ENCODE measurements at regions not wholly inside any gene's neighbourhood (a gene's known extent, or its start where the extent isn't known, plus 50 kb on each side); places are given as distances from the start of the nearest gene placed in this dataset.

DNA sequence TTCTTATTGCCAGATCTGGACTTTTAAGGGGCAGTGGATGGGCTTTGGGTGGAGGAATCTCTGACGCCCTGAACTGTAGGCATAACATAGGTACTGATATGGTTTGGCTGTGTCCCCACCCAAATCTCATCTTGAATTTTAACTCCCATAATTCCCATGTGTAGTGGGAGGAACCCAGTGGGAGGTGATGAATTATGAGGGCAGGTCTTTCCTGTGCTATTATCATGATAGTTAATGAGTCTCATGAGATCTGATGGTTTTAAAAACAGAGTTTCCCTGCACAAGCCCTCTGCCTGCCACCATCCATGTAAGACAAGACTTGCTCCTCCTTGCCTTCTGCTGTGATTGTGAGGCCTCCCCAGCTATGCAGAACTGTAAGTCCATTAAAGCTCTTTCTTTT, 160.0 kb upstream of the CRY1 start:
- TF ChIP-seq EGR1 (IDR thresholded peaks at IDR 0.05) (no peak), CREB1 (IDR thresholded peaks at IDR 0.05; ENCODE audit: low read depth) (no peak), TEAD4 (IDR thresholded peaks at IDR 0.05) (no peak), EP300 (IDR thresholded peaks at IDR 0.05; ENCODE audit: borderline replicate concordance) (no peak), FOXM1 (IDR thresholded peaks at IDR 0.05; ENCODE audit: borderline replicate concordance, low read depth) (no peak), ZBTB7A (IDR thresholded peaks at IDR 0.05; ENCODE audit: low read depth) (no peak), NFIC (IDR thresholded peaks at IDR 0.05) (no peak), YY1 (IDR thresholded peaks at IDR 0.05; ENCODE audit: low read depth) (no peak), TCF12 (IDR thresholded peaks at IDR 0.05; ENCODE audit: low read depth) (no peak), CEBPB (IDR thresholded peaks at IDR 0.05) (no peak)
- TF ChIP-seq, protein P1, sequence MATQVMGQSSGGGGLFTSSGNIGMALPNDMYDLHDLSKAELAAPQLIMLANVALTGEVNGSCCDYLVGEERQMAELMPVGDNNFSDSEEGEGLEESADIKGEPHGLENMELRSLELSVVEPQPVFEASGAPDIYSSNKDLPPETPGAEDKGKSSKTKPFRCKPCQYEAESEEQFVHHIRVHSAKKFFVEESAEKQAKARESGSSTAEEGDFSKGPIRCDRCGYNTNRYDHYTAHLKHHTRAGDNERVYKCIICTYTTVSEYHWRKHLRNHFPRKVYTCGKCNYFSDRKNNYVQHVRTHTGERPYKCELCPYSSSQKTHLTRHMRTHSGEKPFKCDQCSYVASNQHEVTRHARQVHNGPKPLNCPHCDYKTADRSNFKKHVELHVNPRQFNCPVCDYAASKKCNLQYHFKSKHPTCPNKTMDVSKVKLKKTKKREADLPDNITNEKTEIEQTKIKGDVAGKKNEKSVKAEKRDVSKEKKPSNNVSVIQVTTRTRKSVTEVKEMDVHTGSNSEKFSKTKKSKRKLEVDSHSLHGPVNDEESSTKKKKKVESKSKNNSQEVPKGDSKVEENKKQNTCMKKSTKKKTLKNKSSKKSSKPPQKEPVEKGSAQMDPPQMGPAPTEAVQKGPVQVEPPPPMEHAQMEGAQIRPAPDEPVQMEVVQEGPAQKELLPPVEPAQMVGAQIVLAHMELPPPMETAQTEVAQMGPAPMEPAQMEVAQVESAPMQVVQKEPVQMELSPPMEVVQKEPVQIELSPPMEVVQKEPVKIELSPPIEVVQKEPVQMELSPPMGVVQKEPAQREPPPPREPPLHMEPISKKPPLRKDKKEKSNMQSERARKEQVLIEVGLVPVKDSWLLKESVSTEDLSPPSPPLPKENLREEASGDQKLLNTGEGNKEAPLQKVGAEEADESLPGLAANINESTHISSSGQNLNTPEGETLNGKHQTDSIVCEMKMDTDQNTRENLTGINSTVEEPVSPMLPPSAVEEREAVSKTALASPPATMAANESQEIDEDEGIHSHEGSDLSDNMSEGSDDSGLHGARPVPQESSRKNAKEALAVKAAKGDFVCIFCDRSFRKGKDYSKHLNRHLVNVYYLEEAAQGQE (IDR thresholded peaks at IDR 0.05; ENCODE audit: low read depth): no peak
- TF ChIP-seq, protein P2, sequence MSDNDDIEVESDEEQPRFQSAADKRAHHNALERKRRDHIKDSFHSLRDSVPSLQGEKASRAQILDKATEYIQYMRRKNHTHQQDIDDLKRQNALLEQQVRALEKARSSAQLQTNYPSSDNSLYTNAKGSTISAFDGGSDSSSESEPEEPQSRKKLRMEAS (IDR thresholded peaks at IDR 0.05): no peak

DNA sequence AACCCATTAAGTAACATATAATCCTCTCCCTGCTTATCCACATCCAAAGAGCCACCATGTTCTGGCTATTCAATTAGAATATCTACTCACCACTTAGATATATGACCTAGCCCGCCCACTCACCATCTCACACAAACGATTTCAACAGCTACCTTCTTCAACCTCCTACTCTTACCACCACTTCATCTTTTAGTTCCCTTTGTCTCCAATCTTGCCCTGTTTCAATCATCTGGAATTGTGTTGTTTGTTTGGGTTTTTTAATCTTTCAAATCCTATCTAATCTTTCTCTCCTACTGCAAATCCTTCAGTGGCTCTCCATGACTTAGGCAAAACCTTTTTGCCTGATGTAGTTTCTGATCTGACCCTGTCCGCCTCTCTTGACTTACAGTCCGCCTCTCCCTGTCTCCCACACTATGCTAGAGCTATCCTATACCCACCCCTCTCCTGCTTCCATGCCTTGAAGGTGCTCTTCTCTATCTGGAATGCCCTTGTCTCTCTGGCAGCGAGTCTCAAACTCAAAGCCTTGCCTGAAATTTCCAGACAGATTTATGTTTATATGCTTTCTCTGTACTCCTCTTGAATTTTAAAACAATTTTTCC, 161.0 kb upstream of the CRY1 start:
- TF ChIP-seq ZBTB7A (IDR thresholded peaks at IDR 0.05; ENCODE audit: low read depth): no peak

DNA sequence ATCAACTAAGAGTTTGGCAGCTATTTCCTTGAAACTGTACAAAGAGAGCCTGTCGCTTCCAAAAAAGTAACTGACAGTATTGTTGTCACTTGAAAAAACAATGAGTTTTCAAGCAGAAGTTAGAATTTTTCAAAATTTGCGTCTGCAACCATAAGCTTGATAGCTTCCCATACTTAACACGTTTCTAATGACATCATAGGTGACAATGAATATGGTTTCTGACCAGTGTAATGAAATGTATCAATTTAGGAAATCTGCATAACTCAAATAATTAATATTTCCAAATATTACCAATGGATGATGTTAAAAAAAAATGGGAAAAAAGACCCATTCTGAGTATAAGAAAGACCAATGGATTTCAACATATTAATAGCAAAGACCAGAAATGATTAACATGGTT, 165.4 kb upstream of the CRY1 start:
- TF ChIP-seq FOXM1 (IDR thresholded peaks at IDR 0.05; ENCODE audit: borderline replicate concordance, low read depth): no peak

DNA sequence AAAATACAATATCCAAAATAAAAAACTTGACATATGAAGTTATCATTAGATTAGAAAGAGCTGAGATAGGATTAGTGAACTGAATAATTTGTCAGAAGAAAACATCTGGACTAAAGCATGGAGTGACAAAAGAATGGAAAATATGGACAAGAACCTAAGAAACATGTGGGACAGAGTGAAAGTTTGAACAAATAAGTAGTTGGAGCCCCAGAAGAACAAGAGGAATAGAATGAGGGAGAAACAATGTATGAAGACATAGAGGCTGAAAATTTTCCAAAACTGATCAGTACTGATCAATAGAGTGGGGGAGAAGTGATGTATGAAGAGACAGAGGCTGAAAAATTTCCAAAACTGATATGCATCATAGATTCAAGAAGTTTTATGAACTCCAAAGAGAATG, 170.6 kb upstream of the CRY1 start:
- TF ChIP-seq, protein P2 (IDR thresholded peaks at IDR 0.05): no peak
- TF ChIP-seq CREB1 (IDR thresholded peaks at IDR 0.05; ENCODE audit: low read depth) (no peak), TAF1 (IDR thresholded peaks at IDR 0.05; ENCODE audit: low read depth) (no peak), NFIC (IDR thresholded peaks at IDR 0.05) (no peak), TEAD4 (IDR thresholded peaks at IDR 0.05) (no peak), TCF12 (IDR thresholded peaks at IDR 0.05; ENCODE audit: low read depth) (no peak), CEBPB (IDR thresholded peaks at IDR 0.05) (no peak)

DNA sequence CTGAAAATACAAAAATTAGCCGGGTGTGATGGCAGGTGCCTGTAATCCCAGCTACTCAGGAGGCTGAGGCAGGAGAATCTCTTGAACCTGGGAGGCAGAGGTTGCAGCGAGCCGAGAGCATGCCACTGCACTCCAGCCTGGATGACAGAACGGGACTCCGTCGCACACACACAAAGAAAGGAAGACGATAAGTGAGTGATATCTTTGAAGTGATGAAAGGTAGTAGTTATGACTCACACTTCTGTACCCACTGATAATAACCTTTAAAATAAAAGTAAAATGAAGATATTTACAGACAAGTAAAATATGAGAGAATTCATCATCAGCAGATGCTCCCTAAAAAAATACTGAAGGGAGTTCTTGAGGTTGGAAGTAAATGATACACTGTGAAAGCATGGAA, 171.3 kb upstream of the CRY1 start:
- TF ChIP-seq CREB1 (IDR thresholded peaks at IDR 0.05; ENCODE audit: low read depth) (no peak), NFIC (IDR thresholded peaks at IDR 0.05) (no peak), EP300 (IDR thresholded peaks at IDR 0.05; ENCODE audit: borderline replicate concordance) (no peak), TAF1 (IDR thresholded peaks at IDR 0.05; ENCODE audit: low read depth) (no peak), TCF12 (IDR thresholded peaks at IDR 0.05; ENCODE audit: low read depth) (no peak), ZBTB7A (IDR thresholded peaks at IDR 0.05; ENCODE audit: low read depth) (no peak), FOXM1 (IDR thresholded peaks at IDR 0.05; ENCODE audit: borderline replicate concordance, low read depth) (no peak), CEBPB (IDR thresholded peaks at IDR 0.05) (no peak), TEAD4 (IDR thresholded peaks at IDR 0.05) (no peak), RAD21 (IDR thresholded peaks at IDR 0.05; ENCODE audit: low read depth) (no peak), YY1 (IDR thresholded peaks at IDR 0.05; ENCODE audit: low read depth) (no peak), EGR1 (IDR thresholded peaks at IDR 0.05) (no peak)
- TF ChIP-seq, protein P2 (IDR thresholded peaks at IDR 0.05): no peak
- TF ChIP-seq, protein P3, sequence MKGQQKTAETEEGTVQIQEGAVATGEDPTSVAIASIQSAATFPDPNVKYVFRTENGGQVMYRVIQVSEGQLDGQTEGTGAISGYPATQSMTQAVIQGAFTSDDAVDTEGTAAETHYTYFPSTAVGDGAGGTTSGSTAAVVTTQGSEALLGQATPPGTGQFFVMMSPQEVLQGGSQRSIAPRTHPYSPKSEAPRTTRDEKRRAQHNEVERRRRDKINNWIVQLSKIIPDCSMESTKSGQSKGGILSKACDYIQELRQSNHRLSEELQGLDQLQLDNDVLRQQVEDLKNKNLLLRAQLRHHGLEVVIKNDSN (IDR thresholded peaks at IDR 0.05): no peak
- TF ChIP-seq, protein P1 (IDR thresholded peaks at IDR 0.05; ENCODE audit: low read depth): no peak

DNA sequence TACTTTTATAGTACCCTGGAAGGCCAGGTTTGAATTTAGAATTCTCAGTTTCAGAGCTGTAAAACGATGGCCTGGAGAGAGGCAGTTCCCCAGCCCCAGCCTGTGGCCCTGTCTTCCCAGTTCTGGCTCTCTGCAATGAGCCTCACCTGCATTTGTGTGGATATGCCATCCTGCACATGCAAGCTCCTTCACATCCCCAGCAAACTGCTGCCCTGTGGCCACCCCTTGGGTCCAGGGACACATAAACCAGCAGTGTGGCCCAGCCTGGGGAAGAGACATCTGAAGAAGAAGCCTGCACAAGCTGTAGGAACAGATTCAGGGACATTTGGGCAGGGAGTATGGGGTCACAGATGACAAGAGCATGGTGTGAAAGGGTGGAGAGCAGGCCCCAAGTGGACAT, 174.3 kb upstream of the CRY1 start:
- TF ChIP-seq TEAD4 (IDR thresholded peaks at IDR 0.05) (no peak), YY1 (IDR thresholded peaks at IDR 0.05; ENCODE audit: low read depth) (no peak), CREB1 (IDR thresholded peaks at IDR 0.05; ENCODE audit: low read depth) (no peak), FOXM1 (IDR thresholded peaks at IDR 0.05; ENCODE audit: borderline replicate concordance, low read depth) (no peak), EGR1 (IDR thresholded peaks at IDR 0.05) (no peak), TCF12 (IDR thresholded peaks at IDR 0.05; ENCODE audit: low read depth) (no peak)

DNA sequence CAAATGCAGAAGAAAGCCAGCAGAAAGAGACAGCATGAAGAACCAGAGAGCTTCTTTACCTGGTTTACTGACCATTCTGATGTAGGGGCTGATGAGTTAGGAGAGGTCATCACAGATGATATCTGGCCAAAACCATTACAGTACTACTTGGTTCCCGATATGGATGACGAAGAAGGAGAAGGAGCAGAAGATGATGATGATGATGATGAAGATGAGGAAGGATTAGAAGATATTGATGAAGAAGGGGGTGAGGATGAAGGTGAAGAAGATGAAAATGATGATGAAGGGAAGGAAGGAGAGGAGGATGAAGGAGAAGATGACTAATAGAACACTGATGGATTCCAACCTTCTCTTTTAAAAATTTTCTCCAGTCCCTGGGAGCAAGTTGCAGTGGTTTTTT, 178.2 kb upstream of the CRY1 start:
- no peak for TF ChIP-seq CREB1 (IDR thresholded peaks at IDR 0.05; ENCODE audit: low read depth)
- no peak for TF ChIP-seq YY1 (IDR thresholded peaks at IDR 0.05; ENCODE audit: low read depth)
- TF ChIP-seq RAD21 (IDR thresholded peaks at IDR 0.05; ENCODE audit: low read depth): no peak
- TF ChIP-seq, protein P3 (IDR thresholded peaks at IDR 0.05): no peak
- no peak for TF ChIP-seq CEBPB (IDR thresholded peaks at IDR 0.05)
- TF ChIP-seq TEAD4 (IDR thresholded peaks at IDR 0.05): no peak
- TF ChIP-seq NFIC (IDR thresholded peaks at IDR 0.05): no peak
- no peak for TF ChIP-seq TCF12 (IDR thresholded peaks at IDR 0.05; ENCODE audit: low read depth)
- TF ChIP-seq ZBTB7A (IDR thresholded peaks at IDR 0.05; ENCODE audit: low read depth): no peak
- TF ChIP-seq EGR1 (IDR thresholded peaks at IDR 0.05): no peak
- no peak for TF ChIP-seq FOXM1 (IDR thresholded peaks at IDR 0.05; ENCODE audit: borderline replicate concordance, low read depth)
- TF ChIP-seq, protein P1 (IDR thresholded peaks at IDR 0.05; ENCODE audit: low read depth): no peak
- no peak for TF ChIP-seq EP300 (IDR thresholded peaks at IDR 0.05; ENCODE audit: borderline replicate concordance)
- no peak for TF ChIP-seq TAF1 (IDR thresholded peaks at IDR 0.05; ENCODE audit: low read depth)
- TF ChIP-seq, protein P2 (IDR thresholded peaks at IDR 0.05): no peak

All from Ishikawa (cell line).